Panc1 (cell line): ENCODE measurements at regions not wholly inside any gene's neighbourhood (a gene's known extent, or its start where the extent isn't known, plus 50 kb on each side); places are given as distances from the start of the nearest gene placed in this dataset.

Experiments used
- ATAC-seq: fragments of 200-7000 bp; cut with Tn5 transposase; 2 replicates; pipeline ENCODE4 v1.9.1; 2020; ENCODE audit warnings: mild to moderate bottlenecking, moderate library complexity
- BruUV-seq: library from RNA; stranded (reverse); fragments of 400-500 nt; replicated peaks from 2 replicates; lab custom pipeline; 2021; lab: Mats Ljungman, UMichigan
- CTCF ChIA-PET: fragments of 300-600 bp; sonication (Branson Sonifier 250); formaldehyde crosslinking; loops from one replicate; lab custom pipeline; 2022; ENCODE audit warnings: antibody characterized with exemption; lab: Charles Lee
- POLR2A ChIA-PET: fragments of 300-600 bp; sonication (Branson Sonifier 250); formaldehyde crosslinking; loops from one replicate; lab custom pipeline; 2022; ENCODE audit warnings: antibody characterized with exemption; lab: Charles Lee
- DNase-seq: peaks from one replicate; pipeline ENCODE4 v3.0.0-alpha.2; 2010; ENCODE audit warnings: low read depth, low spot score
- H3K27ac ChIP-seq: 2 replicates; pipeline ENCODE4 v1.5.1; 2011; ENCODE audit warnings: mild to moderate bottlenecking, low read length, inconsistent platforms
- H3K27me3 ChIP-seq: fragments of 200-500 bp; sonication (Bioruptor generic); 2 replicates; pipeline ENCODE4 v1.6.0; 2014; ENCODE audit warnings: low read length, inconsistent platforms; ENCODE audit not compliant: control insufficient read depth, insufficient read depth
- H3K36me3 ChIP-seq: fragments of 200-500 bp; sonication (Bioruptor generic); 2 replicates; pipeline ENCODE4 v1.5.1; 2014; ENCODE audit warnings: inconsistent platforms, mild to moderate bottlenecking, low read length, moderate library complexity; ENCODE audit not compliant: control insufficient read depth, insufficient read depth
- H3K4me1 ChIP-seq: 2 replicates; pipeline ENCODE4 v1.5.1; 2011; ENCODE audit warnings: inconsistent platforms, mild to moderate bottlenecking, low read length, moderate library complexity; ENCODE audit not compliant: control insufficient read depth, insufficient read depth
- H3K4me3 ChIP-seq, 2 experiments: 2 replicates each; pipeline ENCODE4 v1.5.1; 2011 to 2012; ENCODE audit warnings: low read depth in 2 of 2, low read length in 2 of 2, mild to moderate bottlenecking in 2 of 2, inconsistent platforms in 1 of 2, moderate library complexity in 1 of 2
- H3K9me3 ChIP-seq: fragments of 200-500 bp; sonication (Bioruptor generic); 2 replicates; pipeline ENCODE4 v1.5.1; 2014; ENCODE audit warnings: low read depth, mild to moderate bottlenecking, inconsistent platforms, low read length, moderate library complexity; ENCODE audit not compliant: control insufficient read depth, insufficient read depth
- CTCF ChIP-seq: fragments of 450-650 bp; IDR thresholded peaks from 2 replicates; pipeline ENCODE4 v1.5.1; 2017; ENCODE audit warnings: mild to moderate bottlenecking
- POLR2AphosphoS5 ChIP-seq: IDR thresholded peaks from 2 replicates; pipeline ENCODE4 v1.6.1; 2012; ENCODE audit warnings: mild to moderate bottlenecking, low read depth, low read length, moderate library complexity
- REST ChIP-seq, 2 experiments: IDR thresholded peaks; 2 replicates each; pipeline ENCODE4 v1.6.1; 2011 to 2012; ENCODE audit warnings: low read depth in 2 of 2, control low read depth in 1 of 2, low read length in 1 of 2, mild to moderate bottlenecking in 1 of 2, moderate library complexity in 1 of 2; ENCODE audit not compliant: insufficient read depth in 1 of 2
- SIN3A ChIP-seq: IDR thresholded peaks from 2 replicates; pipeline ENCODE4 v1.6.1; 2012; ENCODE audit warnings: low read depth, mild to moderate bottlenecking, low read length, moderate library complexity, borderline replicate concordance; ENCODE audit not compliant: insufficient read depth
- TCF7L2 ChIP-seq: IDR thresholded peaks from 2 replicates; pipeline ENCODE4 v1.6.1; 2011; ENCODE audit warnings: mild to moderate bottlenecking, low read depth, low read length, inconsistent platforms
- in situ Hi-C: cut with HindIII; loops from 2 replicates; pipeline ENCODE4 v1.10.0; 2016; ENCODE audit warnings: low sequenced_read_pairs, low pct_unique_long_range_greater_than_20kb
- intact Hi-C: fragments of 100-400 bp; cut with micrococcal nuclease; formaldehyde crosslinking; loops from one replicate; pipeline ENCODE4 v1.10.0; 2022; ENCODE audit not compliant: unreplicated experiment

DNA sequence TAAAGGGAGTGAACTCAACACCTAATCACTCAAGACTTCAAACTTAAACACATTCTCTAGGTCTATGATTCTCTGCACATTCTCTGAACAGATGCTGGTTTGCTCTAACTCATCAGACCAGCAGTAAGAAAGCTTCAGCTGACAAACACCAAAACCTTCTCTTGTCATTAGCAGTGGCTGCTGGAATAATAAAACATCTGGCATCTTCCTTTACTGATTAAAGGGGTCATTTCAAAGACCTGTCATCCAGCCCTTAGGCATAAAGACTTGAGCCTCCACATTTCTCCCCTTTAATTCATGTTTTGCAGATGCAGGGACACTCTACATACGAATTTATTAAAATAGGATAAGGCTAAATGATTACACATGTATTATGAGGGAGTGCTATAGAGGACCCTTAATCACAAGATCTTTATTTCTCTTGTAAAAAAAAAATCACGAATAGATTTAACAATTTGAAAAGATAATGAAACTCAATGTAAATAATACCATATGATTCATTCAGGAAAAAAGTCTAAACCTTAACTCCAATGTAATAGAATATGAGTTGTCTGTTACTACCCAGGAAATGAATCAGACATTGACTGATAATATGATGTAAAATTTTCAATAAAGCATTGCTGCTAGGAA is 152.4 kb upstream of the GNAI1 start:
- Histone ChIP-seq H3K36me3 (no peaks in the 10 kb centered on the region), H3K4me3 (no peak overlapping the region), H3K27ac (no peak overlapping the region), H3K4me1 (no peaks in the 10 kb centered on the region), H3K9me3 (no peaks in the 10 kb centered on the region), H3K27me3 (no peaks in the 10 kb centered on the region)
- no TSS peak for BruUV-seq
- ChIA-PET CTCF (no interaction called here), POLR2A (no interaction called here)
- TF ChIP-seq SIN3A: no peak
- no peak for TF ChIP-seq TCF7L2
- no peak for TF ChIP-seq REST (IDR thresholded peaks at IDR 0.05; ENCODE audit: insufficient read depth in 1 of 2, low read depth in 2 of 2, low read length in 1 of 2)
- TF ChIP-seq CTCF: no peak
- no peak for TF ChIP-seq POLR2AphosphoS5
- intact Hi-C loops: no loop called here
- DNase-seq (no peak), ATAC-seq (no peak)
- in situ Hi-C loops: no loop called here

DNA sequence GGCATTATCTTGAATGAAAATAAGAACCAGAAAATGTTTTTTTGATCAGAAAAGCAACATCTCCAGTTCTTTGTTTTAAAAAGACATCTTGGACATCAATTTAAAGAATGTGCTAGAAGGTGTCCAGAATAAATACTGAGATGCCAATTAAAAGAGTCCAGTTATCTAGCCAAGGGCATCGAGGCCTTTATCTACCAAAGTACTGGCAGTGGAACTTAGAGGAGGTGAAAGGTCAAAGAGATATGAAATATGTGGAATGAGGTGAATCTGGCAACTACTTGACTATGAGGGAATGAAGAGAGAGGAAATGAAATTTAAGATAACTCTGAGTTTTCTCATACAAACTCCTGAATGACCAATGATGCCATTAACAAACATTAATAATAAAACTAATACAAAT is 154.3 kb upstream of the GNAI1 start:
- POLR2A ChIA-PET: no interaction called here
- no peak overlapping the region for H3K4me3 ChIP-seq
- CTCF ChIA-PET: no interaction called here
- in situ Hi-C loops (no loop called here), intact Hi-C loops (no loop called here)
- no peak overlapping the region for H3K27ac ChIP-seq
- no peak for TF ChIP-seq SIN3A
- TF ChIP-seq CTCF: no peak
- TF ChIP-seq POLR2AphosphoS5: no peak
- no peak for TF ChIP-seq REST (IDR thresholded peaks at IDR 0.05; ENCODE audit: insufficient read depth in 1 of 2, low read depth in 2 of 2, low read length in 1 of 2)
- TF ChIP-seq TCF7L2: no peak
- H3K4me1 ChIP-seq: no peaks in the 10 kb centered on the region
- no TSS peak for BruUV-seq
- ATAC-seq (no peak), DNase-seq (no peak)
- no peaks in the 10 kb centered on the region for H3K9me3 ChIP-seq
- H3K27me3 ChIP-seq: no peaks in the 10 kb centered on the region
- no peaks in the 10 kb centered on the region for H3K36me3 ChIP-seq
